Stimulated activated CD4-positive, alpha-beta T cell treated with anti-CD3 and anti-CD28 coated beads, Interleukin-4, amount 100 ng/mL, for 24 hours (primary cell): ENCODE measurements at regions not wholly inside any gene's neighbourhood (a gene's known extent, or its start where the extent isn't known, plus 50 kb on each side); places are given as distances from the start of the nearest gene placed in this dataset.

Experiments
- DNase-seq: peaks from one replicate; pipeline ENCODE4 v3.0.0-alpha.2; 2020

DNA sequence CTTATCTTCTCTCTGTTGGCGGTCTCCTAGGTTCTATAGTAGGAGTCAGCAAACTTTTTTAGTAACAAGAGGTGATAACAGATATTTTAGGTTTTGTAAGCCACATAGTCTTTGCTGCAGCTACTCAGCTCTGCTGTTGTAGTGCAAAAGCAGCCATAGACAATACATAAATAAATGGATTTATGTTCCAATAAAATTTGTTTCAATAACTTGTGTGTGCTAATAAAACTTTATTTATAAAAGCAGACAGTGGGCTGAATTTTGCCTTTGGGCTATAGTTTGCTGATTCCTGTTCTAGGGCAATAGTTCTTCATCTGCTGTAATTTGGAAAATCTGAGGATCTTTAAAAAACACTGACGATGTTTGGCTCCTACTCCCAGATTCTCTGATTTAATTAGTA is 469.4 kb upstream of the TNC start:
- no peak for DNase-seq

DNA sequence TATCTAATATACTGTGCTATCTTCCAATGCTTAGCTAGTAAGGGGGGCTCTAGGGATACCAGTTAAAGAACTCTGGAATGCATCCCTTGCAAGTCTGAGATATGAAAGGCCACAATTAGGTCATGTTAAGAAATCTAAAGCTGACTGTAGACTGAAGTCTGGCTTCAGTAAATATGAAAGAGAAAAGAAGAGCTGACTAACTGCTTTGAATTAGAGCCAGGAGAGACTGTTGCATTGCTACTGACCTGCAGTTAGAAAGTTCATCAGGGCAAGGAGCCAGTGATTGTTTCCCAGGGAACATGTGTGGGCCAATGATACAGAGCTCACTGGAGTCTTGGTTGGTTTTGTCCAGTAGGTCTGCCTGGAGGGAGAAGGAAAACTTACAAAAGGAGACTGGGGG is 472.1 kb upstream of the TNC start:
- no peak for DNase-seq

DNA sequence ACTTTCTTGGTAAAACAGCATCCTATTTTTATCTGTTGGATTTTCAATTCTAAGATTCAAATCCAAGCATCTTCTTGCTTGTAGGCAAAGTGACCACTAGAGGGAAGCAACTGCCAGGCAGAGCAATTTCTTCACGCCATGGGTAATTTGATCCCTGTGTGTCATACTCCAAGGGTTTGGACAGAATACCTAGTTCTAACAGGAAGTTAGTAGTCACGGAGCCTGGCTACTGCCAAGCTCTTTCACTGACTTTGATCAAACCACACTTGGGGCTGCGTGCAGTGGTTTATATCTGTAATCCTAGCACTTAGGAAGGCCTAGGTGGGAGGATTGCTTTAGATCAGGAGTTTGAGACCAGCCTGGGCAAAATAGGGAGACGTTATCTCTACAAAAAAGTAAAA is 473.6 kb upstream of the TNC start:
- DNase-seq: no peak

DNA sequence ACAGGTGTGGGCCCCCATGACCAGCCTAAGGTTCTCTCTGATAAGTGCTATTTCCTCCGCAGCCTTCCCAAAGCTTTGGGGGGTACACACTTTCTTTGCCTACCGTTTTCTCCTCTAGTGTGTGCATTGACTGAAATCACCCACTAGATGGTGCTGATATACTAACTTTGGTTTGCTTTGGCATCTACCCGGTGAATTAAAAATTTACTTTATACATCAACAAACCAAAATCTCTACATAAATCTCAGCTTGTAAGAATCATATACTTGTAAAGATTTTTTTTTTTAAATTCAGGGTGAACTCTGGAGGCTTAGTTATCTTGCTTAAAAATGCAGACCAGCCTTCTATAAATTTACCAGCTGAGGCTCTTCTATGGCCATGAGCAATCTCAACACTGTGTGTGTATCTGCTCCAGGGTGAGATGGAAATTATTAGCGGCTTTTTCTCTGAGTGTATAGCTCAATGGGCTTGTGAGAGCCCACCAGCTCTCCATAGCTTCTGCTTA is 475.7 kb upstream of the TNC start:
- no peak for DNase-seq

DNA sequence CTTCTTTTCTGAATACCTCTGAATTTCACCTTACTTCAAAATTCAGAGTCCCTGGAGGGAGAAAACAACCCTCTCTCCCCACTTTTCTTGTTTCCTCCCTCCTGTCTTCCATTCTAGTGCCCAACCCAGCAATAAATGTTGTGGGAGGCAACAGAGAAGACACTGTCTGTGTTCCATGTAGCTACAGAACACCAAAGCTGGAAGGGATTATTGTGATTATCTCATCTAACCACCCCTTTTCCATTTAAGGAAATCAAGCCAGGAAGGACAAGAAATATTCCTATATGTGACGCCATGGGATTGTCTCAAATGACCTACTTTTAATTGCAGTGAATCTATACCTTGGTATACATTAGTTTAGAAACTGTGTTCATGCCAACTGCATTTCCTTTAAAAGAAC is 476.6 kb upstream of the TNC start:
- DNase-seq: no peak

DNA sequence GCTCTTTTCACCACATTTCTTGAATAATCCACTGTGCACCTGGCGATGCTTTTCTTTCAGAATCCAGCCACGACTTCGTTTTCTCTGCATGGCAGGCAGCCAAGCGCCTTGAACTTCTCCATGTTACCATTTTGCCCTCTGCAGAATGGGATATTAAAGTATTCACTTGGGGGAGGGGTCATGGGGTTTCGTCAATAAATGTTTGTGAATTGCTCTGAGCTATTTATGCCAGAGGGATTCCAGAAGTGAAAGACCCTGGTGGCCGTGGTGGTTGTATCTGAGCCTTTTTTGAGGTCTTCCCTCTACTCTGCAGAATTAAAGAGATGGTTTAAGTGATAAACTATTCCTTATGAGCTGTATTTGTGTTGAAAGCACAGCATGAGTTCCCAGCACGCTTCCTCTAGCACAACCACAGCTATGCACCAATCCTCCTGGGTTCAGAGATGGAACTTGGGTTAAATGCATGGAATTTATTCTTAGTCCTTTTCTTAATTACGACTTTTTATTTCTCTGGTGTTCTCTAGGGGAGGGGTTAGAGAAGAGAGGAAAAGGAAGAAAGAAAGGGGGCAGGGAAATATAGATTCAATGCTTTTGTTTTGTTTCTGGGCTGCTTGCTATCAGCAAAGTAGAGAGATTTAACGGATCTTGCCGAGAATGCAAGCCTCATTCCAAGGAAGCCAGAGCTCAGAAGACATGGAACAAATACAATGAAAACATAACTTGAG is 478.2 kb upstream of the TNC start:
- no peak for DNase-seq

DNA sequence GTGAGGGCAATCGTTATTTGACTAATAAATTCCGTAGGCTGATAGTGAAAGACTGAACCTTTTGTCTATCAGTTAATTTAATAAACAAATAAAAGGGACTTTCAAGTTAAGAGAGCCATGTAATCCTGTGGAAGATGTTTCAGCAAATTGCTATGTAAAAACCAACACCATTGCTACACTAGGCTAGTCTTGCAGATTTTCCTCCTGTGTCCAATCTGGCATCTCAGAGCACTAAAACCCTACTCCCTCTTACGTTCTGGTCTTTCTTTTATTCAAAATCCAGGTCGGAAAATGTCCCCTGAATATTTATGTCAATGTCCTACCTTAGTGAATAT is 478.8 kb upstream of the TNC start:
- DNase-seq: no peak

DNA sequence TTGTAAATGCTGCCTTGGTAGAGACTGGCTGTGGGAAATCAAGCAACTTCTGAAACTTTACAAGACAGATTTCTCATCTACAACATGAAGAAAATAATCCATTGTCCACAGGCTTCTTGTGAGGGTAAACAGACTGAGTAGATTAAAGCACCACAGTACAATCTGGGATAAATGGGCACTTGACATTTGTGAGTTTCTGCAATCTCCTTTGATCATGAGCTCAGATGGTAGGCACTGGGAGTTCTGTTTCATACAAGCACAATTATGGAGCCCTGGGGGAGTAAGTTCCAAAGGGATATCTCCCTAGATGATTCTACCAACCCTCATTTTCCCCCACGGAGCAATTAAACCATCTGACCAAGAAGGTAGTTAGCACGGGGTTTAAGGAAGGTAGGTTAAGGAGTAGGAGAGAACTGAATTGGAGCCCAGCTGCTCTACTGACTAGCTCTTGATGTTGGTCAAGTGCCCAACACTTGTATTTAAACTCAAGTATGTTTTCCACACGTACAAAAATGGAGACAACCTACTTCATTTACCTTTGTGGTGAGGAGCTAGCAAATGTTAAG is 479.5 kb upstream of the TNC start:
- DNase-seq: no peak

DNA sequence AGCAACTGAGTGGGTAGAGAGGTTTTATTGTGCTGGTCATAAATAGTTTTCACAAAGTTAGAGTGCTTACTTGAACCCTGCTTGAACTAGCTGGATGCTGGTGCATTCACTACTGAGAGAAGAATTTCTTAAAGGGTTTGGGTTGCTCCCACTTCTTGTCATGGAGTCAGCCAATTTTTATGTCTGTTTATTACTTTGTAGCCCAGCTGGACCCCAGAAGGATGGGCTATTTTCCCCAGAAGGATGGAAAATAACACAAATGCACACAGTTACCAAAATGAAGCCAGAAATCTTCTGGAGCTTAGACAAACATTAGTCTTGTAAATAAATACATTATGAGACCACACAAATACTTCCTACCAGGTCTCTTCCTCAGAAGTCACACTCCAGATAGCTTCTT is 480.8 kb upstream of the TNC start:
- no peak for DNase-seq

DNA sequence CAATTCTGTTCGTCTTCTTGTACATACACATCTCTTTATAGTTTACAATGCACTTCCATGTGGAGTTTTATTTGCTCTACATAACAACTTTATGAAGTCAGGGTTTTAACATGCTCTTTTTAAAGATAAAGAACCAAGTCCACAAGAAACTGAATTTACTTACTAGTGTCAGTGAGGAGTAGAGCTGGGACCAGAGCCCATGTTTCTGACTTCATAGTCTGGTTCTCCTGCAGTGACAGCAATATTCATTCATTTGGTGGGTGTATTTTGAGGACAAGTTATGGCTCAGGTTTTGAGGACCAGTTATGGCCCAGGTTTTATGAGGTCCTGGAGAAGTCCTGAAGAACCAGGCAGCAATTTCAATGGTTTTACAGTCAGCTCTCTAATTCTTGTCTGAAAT is 481.9 kb upstream of the TNC start:
- DNase-seq: no peak

DNA sequence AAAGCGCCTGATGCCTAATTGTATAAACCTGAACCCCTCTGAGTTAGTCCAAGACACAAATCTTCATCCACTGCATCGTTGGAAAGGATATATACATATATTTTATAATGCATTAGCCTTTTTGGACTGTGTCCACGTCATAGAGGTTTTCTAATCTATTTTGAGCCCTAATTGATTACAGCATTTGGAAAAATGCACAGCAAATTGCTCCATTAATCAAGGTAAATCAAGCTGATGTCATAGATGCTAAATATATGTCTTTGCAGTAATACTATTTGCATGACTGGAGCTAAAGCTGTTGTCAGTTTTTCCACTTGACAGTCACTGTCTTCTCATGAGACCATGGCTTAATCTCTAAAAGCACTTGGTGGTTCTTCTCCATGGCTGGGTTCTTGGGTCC is 483.5 kb upstream of the TNC start:
- no peak for DNase-seq

DNA sequence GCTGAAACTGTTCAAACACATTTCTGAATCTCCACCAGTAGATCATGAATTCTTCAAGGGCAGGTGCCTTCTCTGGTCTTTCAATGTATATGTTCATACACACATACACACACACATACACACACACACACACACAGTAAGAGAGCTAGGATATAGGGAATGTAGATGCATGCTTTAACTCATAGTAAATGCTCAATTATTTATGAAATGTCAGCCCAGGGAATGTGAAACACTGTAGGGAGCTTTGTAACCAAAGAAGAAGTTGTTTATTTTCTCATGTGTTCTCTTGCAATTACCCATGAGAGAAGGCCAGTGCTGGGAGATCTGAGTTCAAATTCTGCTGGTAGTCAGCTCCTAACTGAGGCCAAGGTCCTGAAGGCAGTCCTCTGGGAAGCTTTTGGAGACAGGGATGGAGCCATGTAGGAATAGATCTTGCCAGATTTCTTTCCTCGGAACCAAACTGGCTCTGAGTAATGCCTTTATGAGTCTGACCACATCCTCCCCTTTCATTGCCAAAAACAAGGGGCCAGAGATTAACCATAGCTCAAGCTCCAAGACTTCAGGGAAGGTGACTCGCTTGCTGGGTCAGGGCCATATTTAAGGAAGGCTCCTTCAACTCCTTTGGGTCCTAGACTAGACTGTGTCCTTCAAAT is 487.0 kb upstream of the TNC start:
- DNase-seq: no peak

DNA sequence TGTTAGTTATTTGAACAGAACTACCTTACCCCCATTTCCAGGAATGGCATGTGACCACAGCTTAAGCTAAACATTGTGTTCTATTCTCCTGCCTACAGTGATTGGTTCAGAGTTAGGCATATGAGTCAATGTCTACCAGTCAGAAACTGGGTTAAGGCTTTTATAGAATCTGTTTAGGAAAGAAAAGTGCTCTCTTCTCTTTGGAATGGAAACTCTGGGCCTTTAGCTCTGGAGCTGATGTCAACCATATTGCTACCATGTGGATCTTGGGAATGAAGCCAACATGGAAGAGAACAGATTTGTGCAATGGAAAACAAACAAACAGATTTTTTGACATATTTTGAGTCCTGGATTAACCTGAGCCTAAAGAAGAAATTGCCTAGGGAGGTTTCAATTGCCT is 488.9 kb upstream of the TNC start:
- no peak for DNase-seq

DNA sequence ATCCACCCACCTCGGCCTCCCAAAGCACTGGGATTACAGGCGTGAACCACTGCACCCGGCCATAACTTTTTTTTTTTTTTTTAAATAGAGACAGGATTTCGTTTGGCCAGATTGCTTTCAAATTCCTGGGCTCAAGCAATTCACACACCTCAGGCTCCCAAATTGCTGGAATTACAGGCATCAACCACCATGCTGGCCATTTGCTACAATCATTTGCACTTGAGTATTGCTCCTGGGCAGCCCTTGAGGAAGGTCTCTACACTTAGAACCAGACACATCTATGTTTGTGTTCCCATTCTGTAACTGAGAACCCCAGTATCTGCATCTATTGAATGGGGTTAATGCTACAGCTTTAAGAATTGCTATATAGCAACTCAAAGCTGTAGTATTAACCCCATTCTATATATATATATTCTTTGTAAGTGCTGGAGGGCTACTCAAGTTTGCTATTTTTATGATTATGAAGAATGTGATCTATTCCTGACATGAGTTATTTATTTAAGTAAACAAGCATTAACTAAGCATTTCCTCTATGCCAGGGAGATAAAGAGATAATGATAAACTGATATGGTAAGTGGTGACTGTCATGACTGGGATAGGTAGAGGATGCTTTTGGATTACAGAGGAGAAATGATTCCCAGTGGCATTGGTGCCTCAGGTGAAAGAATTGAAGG is 496.5 kb upstream of the TNC start:
- DNase-seq: no peak

DNA sequence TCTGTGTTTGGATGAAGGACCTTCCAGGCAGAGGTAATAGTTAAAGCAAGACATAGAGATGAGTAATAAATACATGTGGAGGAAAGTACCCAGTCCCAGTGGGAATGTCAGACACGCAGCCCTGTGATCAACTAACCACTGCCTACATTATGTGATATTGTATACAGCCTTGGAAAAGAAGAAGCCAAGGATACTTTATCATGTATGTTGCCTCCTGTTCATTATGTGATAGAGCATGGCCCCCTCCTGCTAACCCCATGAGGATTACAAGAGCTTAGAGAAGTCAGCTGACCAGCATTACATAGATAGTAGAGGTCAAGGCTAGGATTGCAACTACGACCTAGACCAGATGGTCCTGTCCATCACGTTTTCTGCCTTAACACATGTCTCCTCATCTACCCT is 497.0 kb upstream of the TNC start:
- DNase-seq: no peak

DNA sequence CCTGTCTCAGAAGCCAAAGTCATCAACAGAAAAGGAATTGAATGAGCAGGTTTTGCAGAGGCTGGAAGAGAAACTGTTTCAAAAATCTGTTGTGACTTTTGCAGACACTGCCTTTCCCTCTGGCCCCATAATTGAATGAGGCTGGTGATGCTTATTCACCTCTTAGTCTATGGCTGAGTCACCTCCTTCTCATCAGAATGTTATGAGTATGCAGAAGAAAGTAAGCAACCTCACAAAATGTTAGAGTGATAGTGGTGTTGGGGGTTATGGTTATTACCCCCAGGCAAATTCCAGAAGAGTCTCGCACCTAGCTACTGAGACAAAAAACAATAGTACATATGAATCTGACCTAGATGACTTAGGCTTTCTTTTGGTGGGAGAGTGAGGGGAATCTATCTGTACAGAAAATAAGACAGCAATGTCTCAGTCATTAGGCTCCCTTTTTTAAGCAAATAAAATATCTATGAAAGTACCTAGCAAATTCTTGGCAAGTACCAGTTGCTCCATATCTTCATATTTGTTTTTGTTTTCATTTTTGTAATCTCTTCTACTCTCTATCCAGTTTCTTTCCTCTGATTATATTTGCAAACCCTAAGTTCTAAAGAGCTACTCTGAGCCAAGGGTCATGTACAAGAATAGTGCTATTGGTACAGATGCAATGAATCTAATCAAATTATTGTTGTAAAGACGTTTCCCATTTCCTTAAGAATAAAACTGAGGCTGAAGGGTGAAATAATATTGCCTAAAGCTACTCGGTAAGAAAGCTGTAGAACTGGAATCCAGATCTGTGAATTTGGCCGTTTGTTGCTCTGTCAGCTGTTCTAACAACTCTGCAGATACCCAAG is 498.1 kb upstream of the TNC start:
- DNase-seq: no peak

DNA sequence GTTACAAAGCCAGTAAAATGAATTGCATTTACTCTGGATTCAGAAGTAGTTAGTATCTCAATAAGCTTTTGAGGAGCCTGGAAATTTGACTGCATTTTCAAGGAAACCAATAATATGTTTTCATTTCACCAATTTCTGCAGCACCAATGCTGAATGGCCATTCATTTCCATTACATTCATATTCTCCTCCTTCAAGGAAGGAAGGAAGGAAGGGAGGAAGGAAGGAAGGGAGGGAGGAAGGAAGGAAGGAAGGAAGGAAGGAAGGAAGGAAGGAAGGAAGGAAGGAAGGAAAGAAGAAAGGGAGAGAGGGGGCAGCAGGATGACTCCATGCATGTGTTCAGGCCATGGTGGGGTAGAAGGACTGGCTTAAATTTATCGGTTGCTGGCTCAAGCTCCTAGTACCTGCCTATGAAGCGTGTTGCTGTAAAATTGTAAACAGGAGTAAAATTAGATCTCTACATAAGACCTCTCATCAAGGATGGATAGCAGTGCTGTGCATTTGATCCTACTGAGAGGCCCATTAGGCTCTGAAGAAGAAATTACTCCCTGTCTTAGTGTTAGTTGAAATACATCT is 498.8 kb upstream of the TNC start:
- no peak for DNase-seq

DNA sequence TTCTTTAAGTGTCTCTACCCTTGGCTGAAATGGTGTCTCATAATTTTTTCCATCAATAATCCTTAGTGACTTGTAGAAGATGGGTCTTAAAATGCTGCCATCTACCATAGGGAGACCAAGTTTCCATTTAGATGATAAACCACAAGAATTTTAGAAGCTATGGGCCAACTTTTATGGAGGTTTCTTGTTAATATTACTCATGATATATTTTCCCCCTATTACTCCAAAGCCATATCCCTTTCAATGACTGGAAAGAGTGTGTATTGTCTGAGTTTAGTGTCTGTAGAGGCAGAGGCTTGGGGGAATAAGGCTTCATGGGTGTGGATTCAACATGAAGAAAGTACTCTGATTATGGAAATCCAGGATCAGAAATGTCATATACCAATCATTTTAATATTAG is 507.3 kb upstream of the TNC start:
- DNase-seq: no peak

DNA sequence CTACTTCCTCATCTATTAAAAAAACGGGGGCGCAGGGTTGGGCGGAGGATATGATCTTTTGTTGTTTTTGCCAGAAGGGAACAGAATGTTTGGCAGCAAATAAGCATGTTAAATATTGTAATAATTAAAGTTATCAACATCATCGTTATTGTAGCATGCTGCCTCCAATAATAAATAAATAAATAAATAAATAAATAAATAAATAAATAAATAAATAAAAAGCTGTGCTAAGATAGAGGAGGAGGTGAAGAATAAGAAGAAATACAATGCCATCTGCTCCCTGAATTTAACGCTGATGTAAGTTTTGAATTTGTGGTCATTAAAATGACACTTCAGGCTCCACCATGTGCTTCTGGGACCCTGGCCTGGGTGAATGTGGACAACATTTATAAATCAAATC is 508.0 kb upstream of the TNC start:
- DNase-seq: no peak

DNA sequence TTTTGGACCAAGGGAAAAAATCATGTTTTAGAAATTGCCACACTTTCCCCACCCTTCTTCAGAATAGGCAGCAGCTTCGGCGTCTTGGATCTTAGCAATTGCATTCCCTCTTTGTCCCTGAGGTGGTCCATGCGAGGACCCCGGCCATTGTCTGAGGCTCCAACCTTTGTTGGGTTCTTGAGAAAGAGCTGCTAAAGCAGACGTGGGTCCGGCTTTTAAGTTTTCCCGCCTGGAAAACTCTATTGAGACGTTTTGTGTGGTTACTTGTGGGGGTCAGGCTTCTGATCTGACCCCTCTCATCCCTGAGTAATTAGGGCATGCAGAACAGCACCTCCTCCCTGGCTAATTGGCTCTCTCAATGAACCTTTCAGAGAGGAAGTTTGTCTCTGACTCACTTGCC is 509.6 kb upstream of the TNC start:
- no peak for DNase-seq

DNA sequence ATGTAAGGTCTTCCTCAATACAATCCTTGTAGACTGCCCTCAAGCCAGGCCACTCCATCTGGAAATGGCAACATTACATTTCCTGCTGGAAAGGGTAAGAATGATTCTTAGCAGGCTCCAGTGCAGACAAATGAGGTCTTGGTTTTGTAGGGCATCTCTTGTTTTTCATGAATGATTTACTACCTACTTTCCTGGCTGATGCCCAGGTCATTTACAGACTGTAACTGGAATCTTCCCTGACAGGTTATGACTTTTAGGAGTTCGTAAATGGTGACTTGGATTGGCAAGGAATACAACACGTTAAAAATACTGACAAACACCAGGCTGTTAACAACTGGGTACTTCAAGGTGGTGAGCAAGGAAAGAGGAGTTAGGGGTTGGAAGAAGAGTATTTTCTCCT is 510.5 kb upstream of the TNC start:
- no peak for DNase-seq

DNA sequence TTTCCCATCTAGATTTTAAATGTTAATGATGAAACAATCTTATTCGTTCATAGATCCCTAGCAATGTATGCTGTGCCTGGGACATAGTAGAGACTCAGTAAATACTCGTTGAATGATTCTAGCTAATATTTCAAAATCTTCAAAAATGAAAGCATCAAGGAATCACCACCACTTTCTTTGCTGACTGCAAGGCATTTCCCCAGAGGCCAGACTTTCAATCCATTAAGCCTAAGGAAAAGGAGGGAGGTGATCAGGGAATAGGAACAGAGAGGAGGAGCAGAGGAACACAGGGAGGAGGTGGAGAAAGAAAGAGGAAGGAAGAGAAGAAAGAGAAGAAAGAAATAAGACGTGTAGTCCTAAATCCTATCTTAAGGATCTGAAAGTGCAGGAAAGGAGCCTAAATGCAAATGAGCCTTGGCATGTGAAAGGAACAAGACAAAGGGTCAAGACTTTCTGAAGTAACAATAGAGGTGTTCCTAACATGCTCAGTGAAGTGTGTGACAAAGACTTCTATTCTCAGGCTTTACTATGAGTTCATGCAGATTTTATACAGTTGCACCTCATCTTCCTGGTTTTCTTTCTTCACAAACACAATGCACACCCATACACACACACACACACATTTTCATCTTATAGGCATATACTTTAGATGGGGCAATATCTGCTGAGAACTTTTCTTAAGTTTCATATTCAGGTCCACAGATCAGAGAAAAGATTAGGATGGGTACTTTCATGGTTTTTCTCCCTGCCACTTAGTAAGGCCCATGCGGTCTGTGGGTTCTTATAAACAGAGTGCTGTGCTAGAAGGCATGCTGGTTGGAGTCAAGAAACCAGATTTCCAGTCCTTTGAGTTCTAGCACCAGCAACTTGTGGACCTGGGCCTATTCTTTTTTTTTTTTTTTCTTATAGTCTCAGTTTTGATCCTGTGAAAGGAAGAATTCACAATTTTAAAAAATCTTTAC is 512.2 kb upstream of the TNC start:
- DNase-seq: no peak
